Prostate gland (tissue), 2 donors: ENCODE measurements at regions not wholly inside any gene's neighbourhood (a gene's known extent, or its start where the extent isn't known, plus 50 kb on each side); places are given as distances from the start of the nearest gene placed in this dataset.
"Not testable (repeated sequence)": the region's sequence is repeated elsewhere in the genome, so short reads cannot be mapped to it uniquely, and the experiment has no call there.

Source experiments
- DNase-seq: peaks from one replicate; pipeline ENCODE4 v3.0.0-alpha.2; 2019; ENCODE audit warnings: low spot score
- H3K27ac ChIP-seq, 2 donors: fragments of 200-600 bp; sonication (generic); 2 replicates each; pipeline ENCODE4 v1.5.1; 2017 to 2019
- H3K27me3 ChIP-seq: fragments of 200-600 bp; sonication (generic); replicated peaks from 2 replicates; pipeline ENCODE4 v1.5.1; 2019; ENCODE audit not compliant: insufficient read depth
- H3K36me3 ChIP-seq, 2 donors: fragments of 200-600 bp; sonication (generic); 1 replicate in 1 of 2; 2 replicates in 1 of 2; pipeline versions ENCODE4 v1.5.1 to v1.8.1; 2017 to 2019
- H3K4me1 ChIP-seq: fragments of 200-600 bp; sonication (generic); replicated peaks from 2 replicates; pipeline ENCODE4 v1.5.1; 2019
- H3K4me3 ChIP-seq, 2 donors: fragments of 200-600 bp; sonication (generic); 2 replicates each; pipeline ENCODE4 v1.5.1; 2017 to 2019
- H3K9me3 ChIP-seq: fragments of 200-600 bp; sonication (generic); 2 replicates; pipeline ENCODE4 v1.5.1; 2017
- CTCF ChIP-seq, 4 experiments: fragments of 200-600 bp in 2 of 4; fragments of 450-650 bp in 2 of 4; sonication (generic) in 2 of 4; IDR thresholded peaks; 1 replicate in 3 of 4; 2 replicates in 1 of 4; pipeline ENCODE4 v1.5.1; 2016 to 2019; ENCODE audit warnings: antibody characterized with exemption in 4 of 4, mild to moderate bottlenecking in 2 of 4, moderate library complexity in 2 of 4
- POLR2A ChIP-seq: fragments of 450-650 bp; IDR thresholded peaks from one replicate; pipeline ENCODE4 v1.6.1; 2016; ENCODE audit warnings: antibody characterized with exemption, mild to moderate bottlenecking
- POLR2AphosphoS5 ChIP-seq: sonication (generic); formaldehyde crosslinking; IDR thresholded peaks from one replicate; pipeline ENCODE4 v1.6.1; 2017; ENCODE audit warnings: antibody characterized with exemption
- WGBS: methylation state at CpG from one replicate; pipeline ENCODE4 v1.1.5; 2018; 5-methylcytosine and 5-hydroxymethylcytosine counted together
- intact Hi-C: fragments of 100-400 bp; cut with DNase I; formaldehyde crosslinking; loops from one replicate; pipeline ENCODE4 v1.14.2; 2022

- H3K27ac ChIP-seq, H3K36me3 ChIP-seq, H3K9me3 ChIP-seq, H3K4me1 ChIP-seq, H3K4me3 ChIP-seq, intact Hi-C loops, H3K27me3 ChIP-seq, DNase-seq: not testable (repeated sequence)
- TF ChIP-seq CTCF (IDR thresholded peaks at IDR 0.05): peak in 3 of 4 experiments; percentile 25 to 49 (median 36)
- 35% methylated on average over 6 of the region's 8 CpGs for WGBS
These were observed 479.7 kb downstream of the TMEM121 start for GRCh38 chr14:106006043-106006442.

GRCh38 chr14:106006716-106007115 is 480.3 kb downstream of the TMEM121 start:
- H3K9me3 ChIP-seq, H3K36me3 ChIP-seq, intact Hi-C loops, DNase-seq, H3K4me3 ChIP-seq, H3K27ac ChIP-seq, H3K27me3 ChIP-seq, H3K4me1 ChIP-seq: not testable (repeated sequence)
- WGBS: 85% methylated on average over 10 of the region's 10 CpGs

GRCh38 chr14:106010783-106011182 is 484.4 kb downstream of the TMEM121 start:
- H3K9me3 ChIP-seq: no peaks in the 10 kb centered on the region
- H3K27ac ChIP-seq: no peak overlapping the region
- no peaks in the 10 kb centered on the region for H3K27me3 ChIP-seq
- DNase-seq: no peak
- TF ChIP-seq POLR2A: no peak
- no peak for TF ChIP-seq POLR2AphosphoS5
- no peak for TF ChIP-seq CTCF (IDR thresholded peaks at IDR 0.05)
- 59% methylated on average over 4 of the region's 4 CpGs for WGBS
- no peaks in the 10 kb centered on the region for H3K4me1 ChIP-seq
- no peak overlapping the region for H3K4me3 ChIP-seq
- intact Hi-C loops: no loop called here
- H3K36me3 ChIP-seq: no peaks in the 10 kb centered on the region

- H3K27ac ChIP-seq, H3K9me3 ChIP-seq, H3K36me3 ChIP-seq, intact Hi-C loops, DNase-seq, H3K4me3 ChIP-seq, H3K27me3 ChIP-seq, H3K4me1 ChIP-seq: not testable (repeated sequence)
- WGBS: 16% methylated on average over 7 of the region's 22 CpGs
These were observed 485.4 kb downstream of the TMEM121 start for GRCh38 chr14:106011631-106012360.

- DNase-seq, H3K36me3 ChIP-seq, H3K27ac ChIP-seq, H3K4me1 ChIP-seq, intact Hi-C loops, H3K27me3 ChIP-seq, H3K4me3 ChIP-seq, H3K9me3 ChIP-seq: not testable (repeated sequence)
- 59% methylated on average over 3 of the region's 3 CpGs for WGBS
These were observed 486.0 kb downstream of the TMEM121 start for GRCh38 chr14:106012361-106012725.

GRCh38 chr14:106013879-106014376 is 487.5 kb downstream of the TMEM121 start:
- WGBS: 31% methylated on average over 5 of the region's 6 CpGs
- no peaks in the 10 kb centered on the region for H3K36me3 ChIP-seq
- no peaks in the 10 kb centered on the region for H3K9me3 ChIP-seq
- H3K4me3 ChIP-seq: no peak overlapping the region
- H3K4me1 ChIP-seq: no peaks in the 10 kb centered on the region
- no peaks in the 10 kb centered on the region for H3K27me3 ChIP-seq
- intact Hi-C loops: no loop called here
- no peak overlapping the region for H3K27ac ChIP-seq
- no peak for TF ChIP-seq CTCF (IDR thresholded peaks at IDR 0.05)
- TF ChIP-seq POLR2AphosphoS5: no peak
- no peak for TF ChIP-seq POLR2A
- no peak for DNase-seq

- 30% methylated on average over 2 of the region's 3 CpGs for WGBS
- H3K27me3 ChIP-seq, H3K9me3 ChIP-seq, H3K36me3 ChIP-seq, DNase-seq, intact Hi-C loops, H3K4me1 ChIP-seq, H3K4me3 ChIP-seq, H3K27ac ChIP-seq: not testable (repeated sequence)
These were observed 491.6 kb downstream of the TMEM121 start for GRCh38 chr14:106017952-106018351.
